HCT116 (cell line): ENCODE measurements at regions not wholly inside any gene's neighbourhood (a gene's known extent, or its start where the extent isn't known, plus 50 kb on each side); places are given as distances from the start of the nearest gene placed in this dataset.

Source experiments
- CTCF ChIP-seq, 3 experiments: fragments of 200-600 bp in 1 of 3; sonication (generic) in 1 of 3; IDR thresholded peaks in 2 of 3; conservative IDR thresholded peaks in 1 of 3; 2 replicates each; pipeline ENCODE4 v1.5.1; 2012 to 2017; ENCODE audit warnings: low read depth in 2 of 3, low read length in 2 of 3, antibody characterized with exemption in 1 of 3, borderline replicate concordance in 1 of 3, control low read depth in 1 of 3, mild to moderate bottlenecking in 1 of 3, mixed read lengths in 1 of 3, mixed run types in 1 of 3, moderate library complexity in 1 of 3; ENCODE audit not compliant: insufficient read depth in 1 of 3
- EZH2 ChIP-seq: fragments of 200-600 bp; sonication (generic); IDR thresholded peaks from 2 replicates; pipeline ENCODE4 v1.6.1; 2017; ENCODE audit warnings: antibody characterized with exemption, mixed run types
- POLR2AphosphoS5 ChIP-seq: IDR thresholded peaks from 2 replicates; pipeline ENCODE4 v1.6.1; 2011; ENCODE audit warnings: mild to moderate bottlenecking, low read depth, low read length, moderate library complexity
- SP1 ChIP-seq: IDR thresholded peaks from 2 replicates; pipeline ENCODE4 v1.6.1; 2012; ENCODE audit warnings: low read depth
- ZFX ChIP-seq: fragments of 450-650 bp; IDR thresholded peaks from 2 replicates; pipeline ENCODE4 v1.6.1; 2017
- ZNF274 ChIP-seq: fragments of 200-500 bp; sonication (Bioruptor generic); IDR thresholded peaks from 2 replicates; pipeline ENCODE4 v1.6.1; 2014; ENCODE audit warnings: mild to moderate bottlenecking, low read depth, low read length, inconsistent platforms

- TF ChIP-seq EZH2 (no peak), ZFX (no peak), POLR2AphosphoS5 (no peak), CTCF (IDR thresholded peaks at IDR 0.05 in 2 of 3, conservative IDR thresholded peaks at IDR 0.05 in 1 of 3; ENCODE audit: borderline replicate concordance in 1 of 3, insufficient read depth in 1 of 3, low read depth in 2 of 3, low read length in 2 of 3) (no peak), SP1 (no peak), ZNF274 (no peak)
Observed at GRCh38 chr10:89980166-89980565, 278.8 kb downstream of the KIF20B start.
